GM12865 (cell line): ENCODE measurements at regions not wholly inside any gene's neighbourhood (a gene's known extent, or its start where the extent isn't known, plus 50 kb on each side); places are given as distances from the start of the nearest gene placed in this dataset.

Experiments used
- DNase-seq: peaks from one replicate; pipeline ENCODE4 v3.0.0; 2010; ENCODE audit warnings: low read depth
- H3K4me3 ChIP-seq: 2 replicates; pipeline ENCODE4 v1.5.1; 2011; ENCODE audit warnings: mild to moderate bottlenecking, low read depth, low read length, control low read depth
- TF ChIP-seq, protein P1 (sequence below): IDR thresholded peaks from 2 replicates; pipeline ENCODE4 v1.5.1; 2011; ENCODE audit warnings: low read length, control low read depth, low read depth, inconsistent platforms; ENCODE audit not compliant: insufficient read depth; ENCODE audit errors: missing control alignments

- no peak overlapping the region for H3K4me3 ChIP-seq
- TF ChIP-seq, protein P1, sequence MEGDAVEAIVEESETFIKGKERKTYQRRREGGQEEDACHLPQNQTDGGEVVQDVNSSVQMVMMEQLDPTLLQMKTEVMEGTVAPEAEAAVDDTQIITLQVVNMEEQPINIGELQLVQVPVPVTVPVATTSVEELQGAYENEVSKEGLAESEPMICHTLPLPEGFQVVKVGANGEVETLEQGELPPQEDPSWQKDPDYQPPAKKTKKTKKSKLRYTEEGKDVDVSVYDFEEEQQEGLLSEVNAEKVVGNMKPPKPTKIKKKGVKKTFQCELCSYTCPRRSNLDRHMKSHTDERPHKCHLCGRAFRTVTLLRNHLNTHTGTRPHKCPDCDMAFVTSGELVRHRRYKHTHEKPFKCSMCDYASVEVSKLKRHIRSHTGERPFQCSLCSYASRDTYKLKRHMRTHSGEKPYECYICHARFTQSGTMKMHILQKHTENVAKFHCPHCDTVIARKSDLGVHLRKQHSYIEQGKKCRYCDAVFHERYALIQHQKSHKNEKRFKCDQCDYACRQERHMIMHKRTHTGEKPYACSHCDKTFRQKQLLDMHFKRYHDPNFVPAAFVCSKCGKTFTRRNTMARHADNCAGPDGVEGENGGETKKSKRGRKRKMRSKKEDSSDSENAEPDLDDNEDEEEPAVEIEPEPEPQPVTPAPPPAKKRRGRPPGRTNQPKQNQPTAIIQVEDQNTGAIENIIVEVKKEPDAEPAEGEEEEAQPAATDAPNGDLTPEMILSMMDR = no peak
- DNase-seq = no peak
Measured at GRCh38 chrX:39582976-39583375, 514.8 kb downstream of the BCOR start.

GRCh38 chrX:39585808-39586207, 511.9 kb downstream of the BCOR start:
- TF ChIP-seq, protein P1 = no peak
- no peak for DNase-seq
- no peak overlapping the region for H3K4me3 ChIP-seq

GRCh38 chrX:39586359-39586758, 511.4 kb downstream of the BCOR start:
- TF ChIP-seq, protein P1 = no peak
- DNase-seq = no peak
- no peak overlapping the region for H3K4me3 ChIP-seq

- TF ChIP-seq, protein P1 = no peak
- no peak overlapping the region for H3K4me3 ChIP-seq
- no peak for DNase-seq
Measured at GRCh38 chrX:39591099-39591498, 506.7 kb downstream of the BCOR start.

- TF ChIP-seq, protein P1 = no peak
- DNase-seq = no peak
- no peak overlapping the region for H3K4me3 ChIP-seq
Measured at GRCh38 chrX:39592776-39593175, 505.0 kb downstream of the BCOR start.

DNA sequence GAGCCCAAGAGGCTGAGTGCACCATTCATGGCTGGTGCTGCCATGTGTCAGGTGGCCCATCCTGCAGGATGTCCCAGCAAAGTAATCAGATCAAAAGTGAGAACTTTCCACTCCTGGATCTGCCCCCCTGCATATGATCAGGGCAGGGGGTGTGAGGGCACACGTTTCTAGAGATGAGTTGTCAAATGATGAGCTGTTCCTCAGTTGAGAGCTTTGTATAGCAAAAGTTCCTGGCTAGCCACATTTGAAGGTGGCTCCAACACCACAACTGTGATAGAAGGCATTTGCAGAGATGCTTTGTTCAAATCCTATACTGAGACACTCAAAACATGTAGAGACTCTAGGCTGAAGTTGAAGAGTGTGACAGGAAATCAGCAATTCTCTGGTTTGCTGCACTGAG, 501.8 kb downstream of the BCOR start:
- TF ChIP-seq, protein P1 = no peak
- no peak overlapping the region for H3K4me3 ChIP-seq
- no peak for DNase-seq

DNA sequence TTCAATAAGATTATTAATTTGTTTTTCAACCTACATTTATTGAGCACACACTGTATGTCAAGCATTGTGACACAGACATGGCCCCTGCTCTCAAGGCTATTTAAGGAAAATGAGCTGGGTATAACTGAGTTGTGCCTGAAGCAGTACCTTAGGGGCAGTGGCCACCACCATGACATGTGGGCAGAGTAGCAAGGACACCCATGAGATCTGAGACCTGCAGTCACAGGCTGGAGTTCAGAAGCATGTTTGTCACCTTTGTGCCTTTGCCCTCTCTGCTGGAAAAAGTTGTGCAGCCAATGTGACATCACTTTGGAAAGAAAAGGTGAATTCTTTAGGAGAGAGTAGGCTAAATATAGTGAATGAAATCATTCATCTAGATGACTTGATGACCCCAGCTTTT, 501.3 kb downstream of the BCOR start:
- no peak overlapping the region for H3K4me3 ChIP-seq
- DNase-seq = no peak
- TF ChIP-seq, protein P1 = no peak
